ENCODE measurements at regions not wholly inside any gene's neighbourhood (a gene's known extent, or its start where the extent isn't known, plus 50 kb on each side); places are given as distances from the start of the nearest gene placed in this dataset.

- no peak overlapping the region for H3K4me3 ChIP-seq
- H3K4me1 ChIP-seq (ENCODE audit: low read depth), result no peaks in the 10 kb centered on the region
- no peaks in the 10 kb centered on the region for H3K36me3 ChIP-seq (ENCODE audit: low read depth)
- ATAC-seq, result no peak
- TF ChIP-seq, protein P1, sequence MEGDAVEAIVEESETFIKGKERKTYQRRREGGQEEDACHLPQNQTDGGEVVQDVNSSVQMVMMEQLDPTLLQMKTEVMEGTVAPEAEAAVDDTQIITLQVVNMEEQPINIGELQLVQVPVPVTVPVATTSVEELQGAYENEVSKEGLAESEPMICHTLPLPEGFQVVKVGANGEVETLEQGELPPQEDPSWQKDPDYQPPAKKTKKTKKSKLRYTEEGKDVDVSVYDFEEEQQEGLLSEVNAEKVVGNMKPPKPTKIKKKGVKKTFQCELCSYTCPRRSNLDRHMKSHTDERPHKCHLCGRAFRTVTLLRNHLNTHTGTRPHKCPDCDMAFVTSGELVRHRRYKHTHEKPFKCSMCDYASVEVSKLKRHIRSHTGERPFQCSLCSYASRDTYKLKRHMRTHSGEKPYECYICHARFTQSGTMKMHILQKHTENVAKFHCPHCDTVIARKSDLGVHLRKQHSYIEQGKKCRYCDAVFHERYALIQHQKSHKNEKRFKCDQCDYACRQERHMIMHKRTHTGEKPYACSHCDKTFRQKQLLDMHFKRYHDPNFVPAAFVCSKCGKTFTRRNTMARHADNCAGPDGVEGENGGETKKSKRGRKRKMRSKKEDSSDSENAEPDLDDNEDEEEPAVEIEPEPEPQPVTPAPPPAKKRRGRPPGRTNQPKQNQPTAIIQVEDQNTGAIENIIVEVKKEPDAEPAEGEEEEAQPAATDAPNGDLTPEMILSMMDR (IDR thresholded peaks at IDR 0.05), result no peak
- no peak for DNase-seq
- H3K9me3 ChIP-seq, result no peaks in the 10 kb centered on the region
- intact Hi-C loops (cut with DNase I, micrococcal nuclease), result no loop called here
Measured at GRCh38 chr7:142334236-142334635, 76.4 kb upstream of the PRSS58 start.

- Histone ChIP-seq H3K36me3 (ENCODE audit: low read depth) (no peaks in the 10 kb centered on the region), H3K4me3 (no peak overlapping the region), H3K9me3 (no peaks in the 10 kb centered on the region), H3K4me1 (ENCODE audit: low read depth) (no peaks in the 10 kb centered on the region)
- DNase-seq, result no peak
- no peak for ATAC-seq
- intact Hi-C loops (cut with DNase I, micrococcal nuclease), result no loop called here
- TF ChIP-seq, protein P1 (IDR thresholded peaks at IDR 0.05), result no peak
Measured at GRCh38 chr7:142332421-142332820, 74.6 kb upstream of the PRSS58 start.

GRCh38 chr7:142331941-142332340 lies 74.1 kb upstream of the PRSS58 start:
- no peaks in the 10 kb centered on the region for H3K4me1 ChIP-seq (ENCODE audit: low read depth)
- H3K4me3 ChIP-seq, result no peak overlapping the region
- intact Hi-C loops (cut with DNase I, micrococcal nuclease), result no loop called here
- H3K9me3 ChIP-seq, result no peaks in the 10 kb centered on the region
- no peak for ATAC-seq
- TF ChIP-seq, protein P1 (IDR thresholded peaks at IDR 0.05), result no peak
- no peaks in the 10 kb centered on the region for H3K36me3 ChIP-seq (ENCODE audit: low read depth)
- no peak for DNase-seq

GRCh38 chr7:142329062-142329790 lies 71.4 kb upstream of the PRSS58 start:
- H3K36me3 ChIP-seq (ENCODE audit: low read depth), result no peaks in the 10 kb centered on the region
- H3K9me3 ChIP-seq, result no peaks in the 10 kb centered on the region
- ATAC-seq, result peak; percentile 78
- H3K4me1 ChIP-seq (ENCODE audit: low read depth), result no peaks in the 10 kb centered on the region
- TF ChIP-seq, protein P1 (IDR thresholded peaks at IDR 0.05), result no peak
- intact Hi-C loops (cut with DNase I, micrococcal nuclease), result no loop called here
- no peak for DNase-seq
- no peak overlapping the region for H3K4me3 ChIP-seq

DNA sequence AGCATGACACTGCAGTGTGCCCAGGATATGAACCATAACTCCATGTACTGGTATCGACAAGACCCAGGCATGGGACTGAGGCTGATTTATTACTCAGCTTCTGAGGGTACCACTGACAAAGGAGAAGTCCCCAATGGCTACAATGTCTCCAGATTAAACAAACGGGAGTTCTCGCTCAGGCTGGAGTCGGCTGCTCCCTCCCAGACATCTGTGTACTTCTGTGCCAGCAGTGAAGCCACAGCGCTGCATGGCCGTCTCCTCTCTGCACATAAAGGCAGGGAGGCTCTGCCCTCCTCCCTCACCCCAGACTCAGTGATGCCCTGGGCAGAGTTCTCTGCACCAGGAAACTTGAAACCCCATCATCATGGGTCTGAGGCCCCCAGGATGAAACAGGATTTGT lies 70.7 kb upstream of the PRSS58 start:
- ATAC-seq, result no peak
- intact Hi-C loops (cut with DNase I, micrococcal nuclease), result no loop called here

More for the DNA sequence above, 70.7 kb upstream of the PRSS58 start:
- TF ChIP-seq, protein P1 (IDR thresholded peaks at IDR 0.05), result no peak
- Histone ChIP-seq H3K4me3 (no peak overlapping the region), H3K9me3 (no peaks in the 10 kb centered on the region), H3K36me3 (ENCODE audit: low read depth) (no peaks in the 10 kb centered on the region), H3K4me1 (ENCODE audit: low read depth) (no peaks in the 10 kb centered on the region)
- DNase-seq, result no peak

Measured in mucosa of descending colon (tissue), 3 donors.